ENCODE measurements at regions not wholly inside any gene's neighbourhood (a gene's known extent, or its start where the extent isn't known, plus 50 kb on each side); places are given as distances from the start of the nearest gene placed in this dataset.

GRCh38 chrX:140360924-140361323 is 143.9 kb downstream of the SOX3 start:
- no peak for TF ChIP-seq CTCF (IDR thresholded peaks at IDR 0.05)
- no peak for TF ChIP-seq POLR2A (IDR thresholded peaks at IDR 0.05)
- no peak for TF ChIP-seq EP300 (IDR thresholded peaks at IDR 0.05)
